Tibial nerve (tissue), 3 donors: ENCODE measurements at regions not wholly inside any gene's neighbourhood (a gene's known extent, or its start where the extent isn't known, plus 50 kb on each side); places are given as distances from the start of the nearest gene placed in this dataset.

Experiments used
- CTCF ChIP-seq, 5 experiments: fragments of 200-600 bp in 3 of 5; fragments of 450-650 bp in 2 of 5; sonication (generic) in 3 of 5; IDR thresholded peaks; one replicate each; pipeline ENCODE4 v1.5.1; 2016 to 2019; ENCODE audit warnings: antibody characterized with exemption in 5 of 5, mild to moderate bottlenecking in 3 of 5, moderate library complexity in 2 of 5
- POLR2A ChIP-seq, 2 donors: fragments of 450-650 bp; IDR thresholded peaks; one replicate each; pipeline ENCODE4 v1.6.1; 2017; ENCODE audit warnings: antibody characterized with exemption in 2 of 2, mild to moderate bottlenecking in 2 of 2, moderate library complexity in 2 of 2

DNA sequence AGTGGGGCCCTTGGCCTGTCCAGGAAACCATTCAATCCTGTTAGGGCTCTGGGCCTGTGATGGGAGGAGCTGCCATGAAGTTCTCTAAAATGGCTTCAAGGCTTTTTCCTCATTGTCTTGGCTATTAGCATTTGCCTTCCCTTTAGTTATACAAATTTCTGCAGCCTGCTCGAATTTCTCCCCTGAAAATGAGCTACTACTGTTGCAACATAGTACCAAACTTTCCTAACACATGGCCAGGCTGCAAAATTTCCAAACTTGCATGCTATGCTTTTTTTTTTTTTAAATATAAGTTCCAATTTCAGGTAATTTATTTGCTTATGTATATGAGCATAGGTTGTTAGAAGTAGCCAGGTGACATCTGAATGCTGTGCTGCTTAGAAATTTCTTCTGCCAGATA, 560.8 kb upstream of the TBL1XR1 start:
- TF ChIP-seq CTCF (IDR thresholded peaks at IDR 0.05) (no peak), POLR2A (IDR thresholded peaks at IDR 0.05) (no peak)
